Neural cell (in vitro differentiated cells): ENCODE measurements at regions not wholly inside any gene's neighbourhood (a gene's known extent, or its start where the extent isn't known, plus 50 kb on each side); places are given as distances from the start of the nearest gene placed in this dataset.
"Not testable (repeated sequence)": the region's sequence is repeated elsewhere in the genome, so short reads cannot be mapped to it uniquely, and the experiment has no call there.

Source experiments
- H2AFZ ChIP-seq: fragments of 200-600, 300-800 bp; sonication (generic), shearing (Covaris generic); 2 replicates; pipeline ENCODE4 v1.6.0; 2014; ENCODE audit warnings: low read depth, mild to moderate bottlenecking, antibody characterized with exemption, low read length, moderate library complexity
- H3F3A ChIP-seq: fragments of 200-600 bp; shearing (Covaris generic); 2 replicates; pipeline ENCODE4 v1.6.1; 2016; ENCODE audit warnings: mild to moderate bottlenecking, moderate library complexity, mixed read lengths, antibody characterized with exemption, low read length; ENCODE audit not compliant: insufficient read depth, poor library complexity, severe bottlenecking
- H3K27ac ChIP-seq: fragments of 200-600, 300-800 bp; sonication (generic), shearing (Covaris generic); 2 replicates; pipeline ENCODE4 v1.5.1; 2014; ENCODE audit warnings: mild to moderate bottlenecking, low read length, moderate library complexity
- H3K27me3 ChIP-seq: fragments of 300-800, 200-600 bp; sonication (generic), shearing (Covaris generic); 2 replicates; pipeline ENCODE4 v1.6.0; 2014; ENCODE audit warnings: mild to moderate bottlenecking, low read depth, low read length, moderate library complexity; ENCODE audit not compliant: insufficient read depth
- H3K36me3 ChIP-seq: fragments of 300-800, 200-600 bp; sonication (generic), shearing (Covaris generic); 2 replicates; pipeline ENCODE4 v1.5.1; 2014; ENCODE audit warnings: mild to moderate bottlenecking, antibody characterized with exemption, low read length, moderate library complexity; ENCODE audit not compliant: insufficient read depth
- H3K4me2 ChIP-seq: fragments of 300-800, 200-600 bp; sonication (generic), shearing (Covaris generic); 2 replicates; pipeline ENCODE4 v1.6.0; 2014; ENCODE audit warnings: mild to moderate bottlenecking, low read length
- H3K4me3 ChIP-seq: fragments of 300-800, 200-600 bp; sonication (generic), shearing (Covaris generic); 2 replicates; pipeline ENCODE4 v1.5.1; 2014; ENCODE audit warnings: mild to moderate bottlenecking, low read length, moderate library complexity
- H3K79me2 ChIP-seq: fragments of 200-600 bp; shearing (Covaris generic); replicated peaks from 2 replicates; pipeline ENCODE4 v1.6.0; 2014; ENCODE audit warnings: mild to moderate bottlenecking, low read length, moderate library complexity; ENCODE audit not compliant: insufficient read depth
- H3K9ac ChIP-seq: fragments of 300-800, 200-600 bp; sonication (generic), shearing (Covaris generic); 2 replicates; pipeline ENCODE4 v1.6.1; 2016; ENCODE audit warnings: mild to moderate bottlenecking, low read length, mixed read lengths
- H3K9me2 ChIP-seq: fragments of 200-600 bp; shearing (Covaris generic); 2 replicates; pipeline ENCODE4 v1.6.1; 2016; ENCODE audit warnings: mild to moderate bottlenecking, low read length, mixed read lengths; ENCODE audit not compliant: insufficient read depth
- H3K9me3 ChIP-seq: fragments of 200-600, 300-800 bp; sonication (generic), shearing (Covaris generic); 2 replicates; pipeline ENCODE4 v1.6.1; 2016; ENCODE audit warnings: mild to moderate bottlenecking, mixed run types, low read length, moderate library complexity, mixed read lengths
- H4K20me1 ChIP-seq: fragments of 200-600 bp; shearing (Covaris generic); 2 replicates; pipeline ENCODE4 v1.6.1; 2016; ENCODE audit warnings: mild to moderate bottlenecking, mixed run types; ENCODE audit not compliant: insufficient read depth
- CTCF ChIP-seq: fragments of 450-650 bp; IDR thresholded peaks from 2 replicates; pipeline ENCODE4 v1.5.1; 2014; ENCODE audit warnings: antibody characterized with exemption, mild to moderate bottlenecking, moderate library complexity; ENCODE audit not compliant: poor library complexity, severe bottlenecking
- EP300 ChIP-seq: fragments of 450-650 bp; conservative IDR thresholded peaks from 2 replicates; pipeline ENCODE4 v1.6.1; 2014; ENCODE audit warnings: antibody characterized with exemption, mild to moderate bottlenecking, moderate library complexity; ENCODE audit not compliant: poor library complexity, severe bottlenecking
- EZH2 ChIP-seq: fragments of 200-600, 300-800 bp; shearing (Covaris generic), sonication (generic); IDR thresholded peaks from 2 replicates; pipeline ENCODE4 v1.6.1; 2014; ENCODE audit warnings: antibody characterized with exemption, low read length, borderline replicate concordance, mild to moderate bottlenecking; ENCODE audit not compliant: insufficient read depth, poor library complexity, severe bottlenecking
- MXI1 ChIP-seq: fragments of 450-650 bp; conservative IDR thresholded peaks from 2 replicates; pipeline ENCODE4 v1.6.1; 2014; ENCODE audit warnings: antibody characterized with exemption, mild to moderate bottlenecking; ENCODE audit not compliant: poor library complexity, severe bottlenecking
- POLR2AphosphoS5 ChIP-seq: IDR thresholded peaks from 2 replicates; pipeline ENCODE4 v1.6.1; 2012
- RAD21 ChIP-seq: fragments of 450-650 bp; conservative IDR thresholded peaks from 2 replicates; pipeline ENCODE4 v1.6.1; 2014; ENCODE audit warnings: antibody characterized with exemption, mild to moderate bottlenecking, moderate library complexity
- REST ChIP-seq: IDR thresholded peaks from 2 replicates; pipeline ENCODE4 v1.6.1; 2012; ENCODE audit warnings: borderline replicate concordance
- SMC3 ChIP-seq: fragments of 450-650 bp; conservative IDR thresholded peaks from 2 replicates; pipeline ENCODE4 v1.6.1; 2014; ENCODE audit warnings: antibody characterized with exemption, mild to moderate bottlenecking, moderate library complexity; ENCODE audit not compliant: poor library complexity
- TAF1 ChIP-seq: IDR thresholded peaks from 2 replicates; pipeline ENCODE4 v1.6.1; 2012; ENCODE audit warnings: low read depth

- Histone ChIP-seq H3K9me2 (no peaks in the 10 kb centered on the region), H3K9ac (no peak overlapping the region), H3K79me2 (no peaks in the 10 kb centered on the region), H3K36me3 (no peaks in the 10 kb centered on the region), H2AFZ (no peak overlapping the region), H3F3A (no peaks in the 10 kb centered on the region), H3K27ac (no peak overlapping the region), H3K27me3 (no peaks in the 10 kb centered on the region), H4K20me1 (no peaks in the 10 kb centered on the region), H3K4me3 (no peak overlapping the region), H3K4me2 (no peak overlapping the region), H3K9me3 (no peaks in the 10 kb centered on the region)
- TF ChIP-seq RAD21 (no peak), EZH2 (no peak), MXI1 (no peak), TAF1 (no peak), POLR2AphosphoS5 (no peak), EP300 (no peak), SMC3 (no peak), CTCF (no peak), REST (no peak)
These were observed 778.6 kb downstream of the KCNJ2 start for GRCh38 chr17:70947636-70948565.

GRCh38 chr17:70953140-70953539 lies 783.8 kb downstream of the KCNJ2 start:
- H2AFZ ChIP-seq, H3K79me2 ChIP-seq, H3K27ac ChIP-seq, H3F3A ChIP-seq, H3K4me2 ChIP-seq, H3K9me2 ChIP-seq, H3K9me3 ChIP-seq, H3K4me3 ChIP-seq, H3K36me3 ChIP-seq, H3K27me3 ChIP-seq, H3K9ac ChIP-seq, H4K20me1 ChIP-seq: not testable (repeated sequence)
